ENCODE measurements at regions not wholly inside any gene's neighbourhood (a gene's known extent, or its start where the extent isn't known, plus 50 kb on each side); places are given as distances from the start of the nearest gene placed in this dataset.

DNA sequence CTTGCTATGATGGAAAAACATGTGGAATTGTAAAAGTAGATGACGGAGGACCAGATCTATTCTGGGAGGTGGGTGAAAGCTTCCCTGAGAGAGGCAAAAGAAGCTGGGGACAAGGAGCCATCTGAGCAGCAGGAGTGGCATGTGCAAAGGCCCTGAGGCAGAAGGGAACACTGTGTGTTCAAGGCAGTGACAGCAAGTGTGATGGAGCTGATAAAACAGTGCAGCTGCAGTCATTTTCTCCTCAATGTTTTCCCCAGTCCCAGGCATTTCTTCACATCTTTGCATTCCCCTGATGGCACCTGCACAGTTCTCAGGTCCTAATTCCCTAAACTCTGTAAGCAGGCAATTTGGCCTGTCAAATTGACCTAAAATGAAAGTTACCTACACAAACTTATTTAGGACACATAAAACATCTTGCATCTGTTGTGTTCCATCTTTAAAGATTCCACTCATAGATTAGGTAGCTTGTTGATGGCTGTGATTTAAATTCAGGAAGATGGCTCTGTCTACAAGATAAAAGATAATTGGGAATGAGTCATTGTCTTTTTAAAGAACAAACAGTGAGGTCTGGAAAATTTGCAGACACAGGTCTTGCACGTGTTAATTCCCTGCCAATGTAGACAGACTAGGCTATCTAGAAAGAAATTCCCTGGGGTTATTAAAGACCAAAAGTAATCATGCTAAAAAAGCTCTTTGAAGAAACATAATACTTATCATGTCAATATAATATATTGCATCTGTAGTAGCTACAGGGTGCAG lies 289.6 kb upstream of the SGCD start:
- no peak for TF ChIP-seq GATA3 (IDR thresholded peaks at IDR 0.05; ENCODE audit: low read depth, low read length)
- TF ChIP-seq GATA2 (IDR thresholded peaks at IDR 0.05; ENCODE audit: low read depth, low read length): peak; percentile 17; the same call in 1 of the 2 replicates

DNA sequence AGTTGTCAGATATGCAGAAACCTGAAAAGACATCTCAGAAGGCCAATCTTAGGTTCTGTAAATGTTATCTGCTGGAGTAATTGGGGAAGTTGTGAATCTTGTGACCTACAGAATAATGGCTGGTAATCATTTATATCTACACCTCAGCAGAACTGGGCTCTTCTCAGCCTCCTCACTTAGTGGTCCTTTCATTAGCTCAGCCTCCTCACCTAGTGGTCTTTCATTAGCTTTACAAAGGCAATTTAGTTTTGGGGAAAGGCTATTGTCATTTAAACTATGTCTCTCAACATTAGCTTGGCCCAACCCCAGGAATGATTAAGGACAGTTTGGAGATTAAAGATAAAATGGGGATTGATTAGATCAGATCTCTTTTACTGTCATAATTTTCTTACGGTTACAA lies 284.2 kb upstream of the SGCD start:
- TF ChIP-seq GATA3 (IDR thresholded peaks at IDR 0.05; ENCODE audit: low read depth, low read length) (no peak), GATA2 (IDR thresholded peaks at IDR 0.05; ENCODE audit: low read depth, low read length) (no peak)

DNA sequence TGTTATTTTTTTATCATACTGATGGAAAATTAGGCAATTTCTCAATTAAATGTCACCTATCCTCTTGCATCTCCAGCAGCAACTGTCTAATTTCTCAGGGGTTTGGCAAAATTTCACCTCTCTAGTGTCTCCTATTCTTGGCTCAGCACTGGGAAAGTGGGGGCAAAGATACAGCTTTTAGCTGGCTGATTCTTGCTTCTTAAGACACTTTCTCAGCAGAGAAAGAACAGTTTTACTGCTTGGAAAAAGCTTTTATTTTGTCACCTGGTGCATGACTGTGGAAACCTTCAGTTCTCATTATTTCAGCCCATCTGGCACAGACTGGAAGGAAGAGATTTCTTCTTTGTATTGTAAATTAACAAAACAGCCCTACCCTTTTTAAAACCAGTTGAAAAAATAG lies 283.6 kb upstream of the SGCD start:
- TF ChIP-seq GATA2 (IDR thresholded peaks at IDR 0.05; ENCODE audit: low read depth, low read length) (no peak), GATA3 (IDR thresholded peaks at IDR 0.05; ENCODE audit: low read depth, low read length) (no peak)

DNA sequence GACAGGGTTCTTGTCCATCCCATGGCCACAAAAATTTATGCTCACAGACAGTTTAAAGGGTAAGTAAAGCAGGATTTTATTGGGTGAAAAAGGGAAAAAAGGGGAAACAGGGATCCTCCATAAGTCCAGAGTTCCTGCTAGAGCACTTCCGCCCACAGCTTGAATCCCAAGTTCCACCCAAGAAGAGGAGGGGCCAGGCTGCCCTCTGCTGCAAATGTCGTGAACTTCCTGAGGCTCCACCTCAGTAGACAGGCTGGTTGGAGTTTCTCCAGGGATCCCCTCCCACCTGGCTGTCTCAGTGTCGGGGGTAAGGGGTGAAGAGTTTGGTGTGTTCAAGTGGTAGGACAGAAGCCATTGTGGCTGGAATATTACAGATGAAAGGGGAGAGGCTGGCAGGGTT lies 275.0 kb upstream of the SGCD start:
- TF ChIP-seq GATA3 (IDR thresholded peaks at IDR 0.05; ENCODE audit: low read depth, low read length) (no peak), GATA2 (IDR thresholded peaks at IDR 0.05; ENCODE audit: low read depth, low read length) (no peak)

DNA sequence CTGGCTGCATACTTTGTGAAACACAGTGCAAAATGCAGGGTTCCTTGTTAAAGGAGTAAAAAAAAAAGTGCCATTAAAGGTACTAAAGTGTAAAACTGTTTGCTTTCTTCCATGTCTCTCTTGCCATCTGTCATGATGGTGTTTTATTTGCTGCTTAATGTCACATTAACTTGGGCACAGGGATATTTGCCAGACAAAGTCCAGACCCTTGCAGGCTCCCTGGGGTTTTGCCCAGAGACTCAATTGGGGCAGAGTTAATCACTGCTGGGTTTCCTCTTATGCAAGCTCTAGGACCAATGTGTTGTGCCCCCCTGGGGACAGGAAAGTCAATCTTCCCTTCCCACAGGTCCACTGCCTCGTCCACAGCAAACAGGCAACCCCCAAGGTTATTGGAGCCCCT lies 274.3 kb upstream of the SGCD start:
- TF ChIP-seq GATA2 (IDR thresholded peaks at IDR 0.05; ENCODE audit: low read depth, low read length) (no peak), GATA3 (IDR thresholded peaks at IDR 0.05; ENCODE audit: low read depth, low read length) (no peak)

DNA sequence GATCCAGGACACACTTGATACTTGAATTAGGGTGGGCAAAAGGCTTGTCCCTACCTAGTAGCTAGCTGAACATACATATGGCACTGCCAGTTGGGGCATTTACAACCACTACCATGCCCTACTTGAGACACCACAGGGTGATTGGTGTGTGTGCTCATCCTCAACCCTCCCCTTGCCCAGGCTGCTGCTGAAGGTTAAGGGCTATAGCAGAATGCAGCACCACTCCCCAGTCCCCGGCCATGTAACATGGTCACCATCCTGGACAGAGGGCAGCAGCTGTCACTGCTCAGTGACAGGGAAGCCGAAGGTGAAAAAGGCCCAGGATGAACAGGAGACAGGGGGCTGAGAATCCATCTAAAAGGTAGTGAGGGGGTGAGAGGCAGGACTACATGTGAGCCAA lies 273.9 kb upstream of the SGCD start:
- no peak for TF ChIP-seq GATA2 (IDR thresholded peaks at IDR 0.05; ENCODE audit: low read depth, low read length)
- no peak for TF ChIP-seq GATA3 (IDR thresholded peaks at IDR 0.05; ENCODE audit: low read depth, low read length)

DNA sequence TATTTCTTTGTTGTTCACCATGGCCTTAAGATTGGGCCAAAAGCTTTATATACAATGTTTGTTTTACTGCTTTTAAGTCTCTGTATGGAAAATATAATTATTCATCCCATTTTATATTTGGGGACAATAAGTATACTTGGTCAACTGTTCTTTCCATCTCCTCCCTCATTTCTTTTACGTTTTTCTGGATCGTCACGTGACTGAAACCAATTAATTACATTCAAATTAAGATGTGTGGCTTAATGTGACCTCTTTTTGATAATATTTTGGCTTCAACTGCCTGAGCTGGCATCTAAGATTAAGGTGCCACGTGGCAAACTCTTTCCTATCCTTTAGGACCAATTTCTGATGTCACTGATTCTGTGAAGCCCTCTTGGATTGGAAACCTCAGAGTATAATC lies 250.1 kb upstream of the SGCD start:
- TF ChIP-seq GATA3 (IDR thresholded peaks at IDR 0.05; ENCODE audit: low read depth, low read length) (no peak), GATA2 (IDR thresholded peaks at IDR 0.05; ENCODE audit: low read depth, low read length) (no peak)

DNA sequence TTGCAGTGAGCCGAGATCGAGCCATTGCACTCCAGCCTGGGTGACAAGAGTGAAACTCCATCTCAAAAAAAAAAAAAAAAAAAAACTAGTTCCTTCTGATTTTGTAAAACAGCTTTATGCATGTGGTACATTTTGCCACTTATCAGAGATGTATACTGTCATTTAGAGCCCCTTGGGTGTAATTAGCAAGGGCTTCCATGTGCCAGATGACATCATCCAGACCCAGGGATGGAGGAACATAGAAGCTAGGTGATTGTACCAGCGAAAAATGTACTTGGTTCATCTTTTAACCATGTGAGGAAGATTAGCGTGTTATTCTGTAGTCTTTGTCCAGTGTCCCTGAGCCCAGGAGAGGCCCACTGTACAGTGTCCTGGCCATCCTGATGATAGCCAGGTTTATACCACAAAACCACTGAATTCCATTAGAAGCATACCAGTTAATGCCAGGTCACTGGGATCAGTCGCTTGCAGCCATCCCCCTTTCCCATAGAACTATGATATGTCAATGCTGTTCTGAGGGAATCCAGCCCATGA lies 239.3 kb upstream of the SGCD start:
- TF ChIP-seq GATA3 (IDR thresholded peaks at IDR 0.05; ENCODE audit: low read depth, low read length) (no peak), GATA2 (IDR thresholded peaks at IDR 0.05; ENCODE audit: low read depth, low read length) (no peak)

DNA sequence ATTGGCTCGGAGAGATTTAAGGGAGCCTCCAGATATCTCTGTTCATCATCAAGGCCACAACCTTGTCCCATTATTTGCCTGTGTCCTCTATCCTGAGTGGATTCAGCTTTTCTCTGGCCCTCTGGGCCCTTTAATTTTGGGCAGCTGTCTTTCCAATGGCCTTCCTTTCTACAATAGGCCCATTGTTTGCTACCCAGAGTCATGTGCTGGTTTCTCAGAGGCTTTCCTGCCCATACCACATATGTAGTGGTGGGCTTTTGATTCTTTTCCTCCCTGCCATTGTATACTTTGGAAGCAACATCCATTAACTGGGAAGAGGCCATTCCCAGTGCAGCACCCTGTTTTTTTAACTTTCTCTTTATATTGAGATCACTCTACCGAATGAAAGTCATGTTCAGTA lies 233.9 kb upstream of the SGCD start:
- TF ChIP-seq GATA2 (IDR thresholded peaks at IDR 0.05; ENCODE audit: low read depth, low read length) (no peak), GATA3 (IDR thresholded peaks at IDR 0.05; ENCODE audit: low read depth, low read length) (no peak)

DNA sequence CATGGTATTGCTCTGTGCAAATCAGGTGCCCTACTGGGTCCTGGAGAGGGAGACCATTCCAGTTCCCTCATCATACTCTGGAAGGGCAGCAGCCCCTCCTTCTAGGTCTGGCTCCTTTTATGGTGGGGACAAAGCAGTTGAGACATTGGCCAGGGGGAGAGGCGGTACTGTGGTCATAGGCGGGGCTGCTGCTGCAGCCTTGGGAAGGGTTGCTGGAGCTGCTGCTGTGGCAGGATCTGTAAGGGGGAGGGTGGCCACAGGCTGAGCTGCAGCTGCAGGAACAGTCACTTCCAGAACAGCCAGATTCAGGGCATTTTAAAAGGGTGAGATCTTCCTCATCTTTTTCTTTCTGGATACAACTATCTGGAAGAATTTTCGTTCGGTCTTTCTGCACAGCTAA lies 233.0 kb upstream of the SGCD start:
- no peak for TF ChIP-seq GATA3 (IDR thresholded peaks at IDR 0.05; ENCODE audit: low read depth, low read length)

DNA sequence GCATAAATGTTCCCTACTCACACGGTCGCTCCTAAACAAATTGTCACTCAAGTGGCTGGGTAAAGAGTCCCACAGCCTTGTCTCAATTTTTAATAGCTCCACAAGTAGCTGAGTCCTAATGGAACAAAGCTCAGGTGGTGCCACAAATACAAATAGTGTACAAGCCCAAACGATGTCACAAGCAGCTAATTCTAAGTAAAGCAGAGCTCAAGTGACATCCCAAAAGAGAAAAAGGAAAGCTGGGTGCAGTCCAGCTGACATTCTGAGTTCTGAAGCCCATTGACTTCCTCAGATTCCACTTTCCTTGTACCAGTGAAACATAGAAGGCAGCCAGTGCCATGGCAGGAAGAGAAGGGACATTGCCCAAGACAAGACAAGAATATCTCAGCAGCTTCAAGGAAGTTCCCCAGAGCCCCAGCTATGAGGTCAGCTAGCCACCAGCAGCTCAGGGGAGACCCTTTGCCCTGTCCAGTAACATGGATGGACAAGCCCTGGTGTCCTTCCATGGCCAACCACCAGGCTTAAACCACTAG lies 231.2 kb upstream of the SGCD start:
- TF ChIP-seq GATA3 (IDR thresholded peaks at IDR 0.05; ENCODE audit: low read depth, low read length) (no peak), GATA2 (IDR thresholded peaks at IDR 0.05; ENCODE audit: low read depth, low read length) (no peak)

DNA sequence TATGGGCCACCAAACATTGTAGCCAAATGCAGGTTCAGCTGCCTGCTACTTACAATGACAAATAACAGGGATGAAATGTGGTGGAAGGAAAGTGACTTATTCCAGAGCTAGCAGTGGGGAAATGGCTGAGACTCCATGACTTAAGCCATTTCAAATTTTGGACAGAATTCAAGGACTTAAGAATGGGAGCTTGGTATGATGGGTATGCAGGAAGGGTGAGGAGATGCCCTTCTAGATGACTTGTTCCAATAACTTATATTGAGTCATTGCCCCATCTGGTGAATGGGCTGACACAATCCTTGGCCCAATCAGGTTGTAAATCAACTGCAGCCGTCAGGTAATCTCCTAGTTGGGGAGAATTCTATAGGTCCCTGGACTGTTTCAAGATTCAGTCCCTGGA lies 230.7 kb upstream of the SGCD start:
- TF ChIP-seq GATA2 (IDR thresholded peaks at IDR 0.05; ENCODE audit: low read depth, low read length): no peak
- TF ChIP-seq GATA3 (IDR thresholded peaks at IDR 0.05; ENCODE audit: low read depth, low read length): no peak

DNA sequence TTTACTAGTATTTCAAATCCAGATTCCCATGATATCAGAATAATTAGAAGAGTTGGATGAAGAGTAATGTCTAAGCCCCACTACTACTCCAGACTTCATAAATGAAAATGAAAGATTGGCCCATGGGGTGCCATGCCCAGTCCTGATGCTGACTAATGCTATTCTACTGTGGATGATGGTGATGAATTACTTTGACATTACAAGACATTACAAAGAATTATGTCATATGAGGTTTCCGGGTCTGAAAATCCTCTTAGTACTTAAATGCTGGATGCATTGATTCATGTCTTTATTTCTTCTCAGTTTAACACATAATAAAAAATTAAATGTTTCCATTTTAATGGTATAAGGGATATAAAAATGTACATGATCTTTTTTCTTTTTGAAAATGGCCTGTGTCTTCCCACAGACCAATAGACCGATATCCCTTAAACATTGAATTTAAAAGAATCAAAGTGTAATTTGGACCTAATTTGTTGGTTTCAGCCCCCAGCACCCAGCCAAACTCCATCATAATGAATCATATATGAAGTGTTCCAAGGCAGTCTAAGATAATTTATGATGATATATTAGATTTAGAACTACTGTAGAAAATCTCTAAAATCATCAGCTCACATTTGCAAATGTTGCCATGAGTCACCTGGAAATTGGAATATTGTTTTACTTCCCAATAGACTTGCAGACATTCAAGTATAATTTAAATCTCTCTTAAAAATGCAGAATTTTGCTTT lies 223.6 kb upstream of the SGCD start:
- TF ChIP-seq GATA3 (IDR thresholded peaks at IDR 0.05; ENCODE audit: low read depth, low read length) (no peak), GATA2 (IDR thresholded peaks at IDR 0.05; ENCODE audit: low read depth, low read length) (no peak)

DNA sequence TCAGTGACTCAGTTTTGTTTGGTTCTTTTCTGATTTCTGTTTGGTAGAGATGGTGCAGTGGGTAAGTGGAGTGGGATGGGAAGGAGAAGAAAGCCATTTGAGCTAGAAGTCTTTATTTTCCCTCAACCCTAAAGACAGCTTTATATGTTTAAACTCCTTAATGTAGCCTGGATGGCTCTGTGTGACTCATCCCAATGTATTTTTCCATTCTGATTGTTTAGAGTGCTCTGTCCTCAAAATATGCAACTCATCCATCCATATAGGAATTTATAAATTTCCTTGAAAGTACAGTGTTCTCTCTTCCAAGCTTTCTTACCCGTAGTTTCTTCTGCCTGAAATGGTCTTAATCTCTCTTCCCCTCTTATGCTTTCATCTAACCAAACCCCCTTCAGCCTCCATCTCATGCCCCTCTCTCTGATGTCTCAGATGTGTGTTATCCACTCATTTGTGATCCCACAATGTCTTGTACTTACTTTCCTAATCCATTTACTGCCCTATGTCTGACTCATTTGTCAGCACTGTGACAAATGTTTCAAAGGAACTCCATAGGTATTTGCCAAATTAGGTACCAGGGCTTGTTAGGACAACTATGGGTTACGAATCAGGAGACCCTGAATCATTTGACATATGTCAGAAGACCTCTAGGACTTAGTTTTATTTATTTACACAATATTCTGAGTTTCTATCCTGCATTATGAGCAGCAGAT lies 217.5 kb upstream of the SGCD start:
- TF ChIP-seq GATA2 (IDR thresholded peaks at IDR 0.05; ENCODE audit: low read depth, low read length): no peak
- TF ChIP-seq GATA3 (IDR thresholded peaks at IDR 0.05; ENCODE audit: low read depth, low read length): no peak

All from SH-SY5Y (cell line).